D721Med (cell line): ENCODE measurements at regions not wholly inside any gene's neighbourhood (a gene's known extent, or its start where the extent isn't known, plus 50 kb on each side); places are given as distances from the start of the nearest gene placed in this dataset.

Experiments used
- DNase-seq: peaks from one replicate; pipeline ENCODE4 v3.0.0; 2011; ENCODE audit warnings: low spot score; ENCODE audit not compliant: insufficient read length
- FAIRE-seq: peaks from 2 replicates; lab custom pipeline; 2011; peaks lifted over from hg19 to GRCh38; lab: Jason Lieb, UNC
- TF ChIP-seq, protein P1 (sequence below): IDR thresholded peaks from 2 replicates; pipeline ENCODE4 v1.5.1; 2012; ENCODE audit warnings: mild to moderate bottlenecking, control low read depth; ENCODE audit not compliant: insufficient read depth; ENCODE audit errors: missing control alignments

DNA sequence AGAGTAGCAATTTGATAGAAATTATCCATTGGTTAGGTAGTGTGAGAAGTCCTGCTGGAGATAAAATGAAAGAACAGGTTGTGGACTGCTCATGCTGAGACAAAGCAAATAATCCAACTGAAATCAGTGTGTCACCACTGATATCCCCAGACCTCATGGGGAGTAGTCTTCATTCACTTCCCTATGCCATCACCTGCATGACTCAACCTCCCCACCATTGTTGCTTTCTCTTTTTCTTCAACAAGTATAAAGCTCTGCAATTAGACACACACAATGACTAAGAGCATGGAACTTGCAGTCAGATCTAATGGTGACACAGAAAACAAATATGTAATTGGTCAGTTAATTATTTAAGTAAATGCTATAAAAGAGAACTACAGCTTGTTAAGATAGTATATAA is 475.3 kb downstream of the RIT2 start:
- DNase-seq (no peak), FAIRE-seq (no peak)
- TF ChIP-seq, protein P1, sequence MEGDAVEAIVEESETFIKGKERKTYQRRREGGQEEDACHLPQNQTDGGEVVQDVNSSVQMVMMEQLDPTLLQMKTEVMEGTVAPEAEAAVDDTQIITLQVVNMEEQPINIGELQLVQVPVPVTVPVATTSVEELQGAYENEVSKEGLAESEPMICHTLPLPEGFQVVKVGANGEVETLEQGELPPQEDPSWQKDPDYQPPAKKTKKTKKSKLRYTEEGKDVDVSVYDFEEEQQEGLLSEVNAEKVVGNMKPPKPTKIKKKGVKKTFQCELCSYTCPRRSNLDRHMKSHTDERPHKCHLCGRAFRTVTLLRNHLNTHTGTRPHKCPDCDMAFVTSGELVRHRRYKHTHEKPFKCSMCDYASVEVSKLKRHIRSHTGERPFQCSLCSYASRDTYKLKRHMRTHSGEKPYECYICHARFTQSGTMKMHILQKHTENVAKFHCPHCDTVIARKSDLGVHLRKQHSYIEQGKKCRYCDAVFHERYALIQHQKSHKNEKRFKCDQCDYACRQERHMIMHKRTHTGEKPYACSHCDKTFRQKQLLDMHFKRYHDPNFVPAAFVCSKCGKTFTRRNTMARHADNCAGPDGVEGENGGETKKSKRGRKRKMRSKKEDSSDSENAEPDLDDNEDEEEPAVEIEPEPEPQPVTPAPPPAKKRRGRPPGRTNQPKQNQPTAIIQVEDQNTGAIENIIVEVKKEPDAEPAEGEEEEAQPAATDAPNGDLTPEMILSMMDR: no peak

DNA sequence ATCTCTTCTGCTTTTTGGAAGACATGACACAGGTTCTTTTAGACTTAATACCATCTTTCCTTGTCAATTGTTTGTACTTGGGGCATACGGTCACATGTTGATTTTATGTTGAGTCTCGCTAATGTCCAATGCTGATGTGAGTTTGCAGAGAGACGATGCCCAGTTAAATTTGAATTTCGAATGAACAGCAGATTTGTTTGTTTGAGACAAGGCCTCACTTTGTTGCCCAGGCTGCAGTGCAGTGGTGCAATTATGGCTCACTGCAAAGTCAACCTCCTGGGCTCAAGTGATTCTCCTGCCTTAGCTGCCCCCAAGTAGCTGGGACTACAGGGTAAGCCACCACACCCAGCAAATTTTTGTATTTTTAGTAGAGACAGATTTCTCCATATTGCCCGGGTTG is 473.5 kb downstream of the RIT2 start:
- FAIRE-seq (no peak), DNase-seq (no peak)
- TF ChIP-seq, protein P1: no peak

DNA sequence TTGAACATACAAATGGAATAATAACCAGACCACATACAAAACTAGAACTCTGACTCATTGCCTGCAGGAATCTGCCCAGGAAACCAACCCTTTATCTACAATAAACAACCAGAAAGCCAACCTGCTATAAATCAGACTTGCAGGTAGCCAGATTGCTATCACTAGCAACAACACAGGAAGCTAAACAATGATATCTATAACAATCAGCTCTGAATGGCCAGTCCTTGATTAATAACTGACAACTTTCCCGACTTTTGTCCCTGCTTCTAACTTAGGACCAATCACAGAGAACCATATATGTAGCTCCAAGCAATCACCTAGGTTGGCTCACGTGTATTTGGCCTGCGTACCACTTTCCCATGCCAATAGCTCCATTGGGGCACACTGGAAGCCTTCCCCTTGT is 470.8 kb downstream of the RIT2 start:
- DNase-seq: no peak
- FAIRE-seq: no peak

DNA sequence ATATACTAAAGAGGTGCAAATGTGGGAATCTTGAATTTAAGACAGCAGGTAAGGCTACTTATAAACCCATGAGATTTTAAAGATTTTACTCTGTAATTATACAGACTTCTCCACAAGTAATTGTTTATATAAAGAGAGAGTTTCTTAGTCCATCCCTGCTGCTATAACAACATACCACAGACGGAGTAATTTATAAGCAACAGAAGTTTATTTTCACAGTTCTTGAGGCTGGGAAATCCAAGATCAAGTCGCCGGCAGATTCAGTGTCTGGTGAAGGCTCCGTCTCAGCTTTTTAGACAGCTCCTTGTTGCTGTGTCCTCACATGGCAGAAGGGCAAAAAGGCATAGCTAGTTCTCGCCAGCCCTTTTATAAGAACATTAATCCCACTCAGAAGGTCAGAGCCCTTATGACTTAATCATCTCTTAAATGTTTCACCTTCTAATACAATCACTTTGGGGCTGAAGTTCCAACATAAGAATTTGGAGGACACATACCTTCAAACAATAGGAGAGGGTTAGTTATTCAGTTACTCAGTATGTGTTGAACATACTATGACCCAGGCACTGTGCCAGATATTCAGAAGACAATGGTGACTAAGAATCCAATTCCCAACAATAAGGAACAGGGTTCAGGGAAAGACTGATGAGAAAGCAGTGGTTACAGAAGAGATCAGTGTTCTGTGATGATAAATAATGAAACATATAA is 466.0 kb downstream of the RIT2 start:
- TF ChIP-seq, protein P1: no peak
- FAIRE-seq: peak; percentile 83

More for the DNA sequence above, 470.8 kb downstream of the RIT2 start:
- TF ChIP-seq, protein P1: no peak

DNA sequence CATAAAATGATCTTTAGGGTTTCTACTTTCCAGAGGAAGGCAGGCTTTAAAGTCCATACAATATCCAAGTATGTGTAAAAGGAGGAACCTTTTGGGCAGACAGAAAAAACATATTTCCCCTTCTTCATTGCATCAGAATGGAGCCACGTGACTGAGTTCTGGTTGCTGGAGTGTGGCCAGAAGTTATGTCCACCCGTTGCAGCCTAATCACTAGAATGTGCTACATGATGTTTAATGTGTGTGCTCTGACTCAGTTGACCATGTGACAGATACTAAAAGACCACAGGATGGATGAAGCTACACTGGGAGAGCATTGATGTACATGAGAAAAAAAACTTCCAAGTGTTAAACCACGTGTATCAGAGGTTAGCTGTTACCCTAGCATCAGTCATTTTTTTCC is 460.9 kb downstream of the RIT2 start:
- TF ChIP-seq, protein P1: no peak
- peak; percentile 79 for FAIRE-seq

More for the DNA sequence above, 466.0 kb downstream of the RIT2 start:
- DNase-seq: no peak

DNA sequence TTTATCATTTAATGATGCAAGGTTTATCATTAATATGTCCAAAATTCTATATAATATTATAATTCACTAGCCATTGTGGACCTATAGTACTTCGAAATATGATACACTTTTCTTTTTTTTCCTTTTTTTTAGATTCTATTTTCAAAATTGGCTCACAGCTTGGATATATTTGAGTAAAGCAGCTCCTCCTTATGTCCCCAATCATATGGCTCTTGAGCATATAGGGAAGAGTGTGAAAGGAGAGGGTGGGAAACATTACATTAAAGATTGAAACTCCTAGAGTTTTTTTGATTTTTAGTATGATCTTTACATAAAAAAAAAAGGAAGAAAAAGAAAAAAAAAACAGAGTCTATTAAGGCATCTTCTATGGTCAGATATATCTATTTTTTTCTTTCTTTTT is 457.9 kb downstream of the RIT2 start:
- TF ChIP-seq, protein P1: no peak
- DNase-seq (no peak), FAIRE-seq (no peak)

More for the DNA sequence above, 460.9 kb downstream of the RIT2 start:
- DNase-seq: no peak

DNA sequence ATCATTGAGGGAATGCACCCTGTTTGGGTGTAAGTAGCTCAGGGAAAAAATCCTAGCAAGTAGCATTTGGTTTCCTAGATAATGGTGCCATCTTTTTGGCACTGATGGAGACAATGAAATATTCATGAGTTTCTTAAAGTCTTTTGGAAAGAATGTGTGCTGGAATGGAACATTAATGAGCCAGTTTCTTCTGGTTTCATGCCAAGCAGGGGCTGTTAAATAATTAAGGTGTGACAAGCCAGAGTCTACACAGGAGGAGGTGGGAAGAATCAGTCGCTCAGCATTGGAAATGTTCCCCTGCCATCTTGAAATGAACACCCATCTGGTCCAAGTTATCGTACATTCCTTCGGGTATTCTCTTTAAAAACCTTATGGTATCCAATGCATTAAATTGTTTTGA is 457.3 kb downstream of the RIT2 start:
- FAIRE-seq: peak; percentile 21
- no peak for DNase-seq
- TF ChIP-seq, protein P1: no peak
